HepG2 (cell line): ENCODE measurements at regions not wholly inside any gene's neighbourhood (a gene's known extent, or its start where the extent isn't known, plus 50 kb on each side); places are given as distances from the start of the nearest gene placed in this dataset.

Source experiments
- AHDC1 ChIP-seq: sonication (generic); formaldehyde crosslinking; IDR thresholded peaks from 2 replicates; pipeline ENCODE4 v1.5.1; 2020; ENCODE audit warnings: mild to moderate bottlenecking, missing genetic modification reagents, borderline replicate concordance
- CENPT ChIP-seq: sonication (generic); formaldehyde crosslinking; IDR thresholded peaks from 2 replicates; pipeline ENCODE4 v1.8.0; 2022; ENCODE audit warnings: low read depth, mild to moderate bottlenecking, moderate library complexity, missing genetic modification reagents
- IKZF1 ChIP-seq: fragments of 450-650 bp; IDR thresholded peaks from 2 replicates; pipeline ENCODE4 v1.7.1; 2016
- NFRKB ChIP-seq: fragments of 450-650 bp; IDR thresholded peaks from 2 replicates; pipeline ENCODE4 v1.6.1; 2017
- NRL ChIP-seq: sonication (generic); formaldehyde crosslinking; IDR thresholded peaks from 2 replicates; pipeline ENCODE4 v1.5.0; 2020; ENCODE audit warnings: missing genetic modification reagents, mild to moderate bottlenecking, moderate library complexity, borderline replicate concordance
- RAD21 ChIP-seq: fragments of 450-650 bp; formaldehyde crosslinking; IDR thresholded peaks from 2 replicates; pipeline ENCODE4 v1.5.0; 2020; ENCODE audit warnings: mild to moderate bottlenecking
- RFXAP ChIP-seq: sonication (generic); formaldehyde crosslinking; IDR thresholded peaks from 2 replicates; pipeline ENCODE4 v1.4.0; 2020; ENCODE audit warnings: missing genetic modification reagents, borderline replicate concordance
- SMARCE1 ChIP-seq: fragments of 450-650 bp; IDR thresholded peaks from 2 replicates; pipeline ENCODE4 v1.6.1; 2017; ENCODE audit warnings: borderline replicate concordance
- ZBTB40 ChIP-seq, 2 experiments: fragments of 450-650 bp in 1 of 2; sonication (generic) in 1 of 2; formaldehyde crosslinking in 1 of 2; IDR thresholded peaks; 2 replicates each; pipeline versions ENCODE4 v1.6.1 to v1.8.0; 2016 to 2022; ENCODE audit warnings: antibody characterized with exemption in 1 of 2, mild to moderate bottlenecking in 1 of 2, missing genetic modification reagents in 1 of 2
- ZNF180 ChIP-seq: sonication (generic); formaldehyde crosslinking; IDR thresholded peaks from 2 replicates; pipeline ENCODE4 v1.4.0; 2020; ENCODE audit warnings: low read depth, missing genetic modification reagents, borderline replicate concordance
- ZNF235 ChIP-seq: sonication (generic); formaldehyde crosslinking; IDR thresholded peaks from 2 replicates; pipeline ENCODE4 v1.8.1; 2023; ENCODE audit warnings: mild to moderate bottlenecking, missing genetic modification reagents, borderline replicate concordance
- ZNF326 ChIP-seq: sonication (generic); formaldehyde crosslinking; IDR thresholded peaks from 2 replicates; pipeline ENCODE4 v1.4.0; 2020; ENCODE audit warnings: missing genetic modification reagents, borderline replicate concordance
- ZNF704 ChIP-seq: sonication (generic); formaldehyde crosslinking; IDR thresholded peaks from 2 replicates; pipeline ENCODE4 v1.8.1; 2023; ENCODE audit warnings: mild to moderate bottlenecking, inconsistent platforms, moderate library complexity, missing genetic modification reagents, borderline replicate concordance

GRCh38 chr20:53769041-53769440, 175.4 kb upstream of the ZNF217 start (continued):
- TF ChIP-seq CENPT (CRISPR knock-in tag): no peak
- no peak; the same call in 1 of the 2 replicates for TF ChIP-seq RFXAP (CRISPR knock-in tag)
- no peak for TF ChIP-seq SMARCE1
- peak; percentile 82; the same call in 1 of the 2 replicates for TF ChIP-seq AHDC1 (CRISPR knock-in tag)
- TF ChIP-seq ZNF180: no peak
- no peak for TF ChIP-seq ZNF326 (CRISPR knock-in tag)
- TF ChIP-seq NFRKB: no peak
- no peak for TF ChIP-seq ZNF704 (CRISPR knock-in tag)
- TF ChIP-seq ZNF235 (CRISPR knock-in tag): no peak
- TF ChIP-seq RAD21 (CRISPR knock-in tag): no peak
- no peak for TF ChIP-seq ZBTB40 (IDR thresholded peaks at IDR 0.05)
- TF ChIP-seq ZBTB40 (CRISPR knock-in tag; IDR thresholded peaks at IDR 0.05): no peak
- TF ChIP-seq NRL (CRISPR knock-in tag): no peak
- TF ChIP-seq IKZF1: no peak
